ENCODE measurements at regions not wholly inside any gene's neighbourhood (a gene's known extent, or its start where the extent isn't known, plus 50 kb on each side); places are given as distances from the start of the nearest gene placed in this dataset.

DNA sequence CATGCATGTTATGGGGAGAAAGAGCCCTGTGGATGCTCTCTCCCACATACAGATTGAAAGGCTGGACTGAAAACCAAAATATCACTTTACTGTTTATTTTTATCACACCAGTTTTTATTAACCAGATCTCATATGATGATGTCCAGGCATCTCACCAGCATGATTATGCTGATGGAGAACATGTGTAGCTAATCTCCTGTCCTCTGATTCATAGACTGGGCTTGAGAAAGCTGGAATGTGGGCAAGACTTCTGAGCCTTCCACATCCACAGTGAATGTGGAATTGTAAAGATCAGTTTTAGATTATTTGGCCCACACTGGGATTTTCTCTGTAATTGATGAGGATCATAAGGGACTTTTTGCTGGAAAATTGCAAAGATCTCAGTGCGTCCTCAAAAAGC lies 137.9 kb downstream of the ICOS start:
- DNase-seq: no peak
- intact Hi-C loops (cut with DNase I): no loop called here
- H3K27me3 ChIP-seq: no peaks in the 10 kb centered on the region
- H3K4me3 ChIP-seq: no peak overlapping the region
- TF ChIP-seq POLR2AphosphoS5 (IDR thresholded peaks at IDR 0.05): peak; percentile 33 to 90 (median 72)
- no peak for TF ChIP-seq EP300 (IDR thresholded peaks at IDR 0.05)
- no peaks in the 10 kb centered on the region for H3K9me3 ChIP-seq
- peaks cover 0 to 15% (median 13%) of the 10 kb centered on the region in 4 donors for H3K4me1 ChIP-seq
- 89% methylated on average over 1 of the region's 1 CpG for WGBS, 2 donors
- no peak overlapping the region for H3K27ac ChIP-seq
- H3K36me3 ChIP-seq: no peaks in the 10 kb centered on the region

DNA sequence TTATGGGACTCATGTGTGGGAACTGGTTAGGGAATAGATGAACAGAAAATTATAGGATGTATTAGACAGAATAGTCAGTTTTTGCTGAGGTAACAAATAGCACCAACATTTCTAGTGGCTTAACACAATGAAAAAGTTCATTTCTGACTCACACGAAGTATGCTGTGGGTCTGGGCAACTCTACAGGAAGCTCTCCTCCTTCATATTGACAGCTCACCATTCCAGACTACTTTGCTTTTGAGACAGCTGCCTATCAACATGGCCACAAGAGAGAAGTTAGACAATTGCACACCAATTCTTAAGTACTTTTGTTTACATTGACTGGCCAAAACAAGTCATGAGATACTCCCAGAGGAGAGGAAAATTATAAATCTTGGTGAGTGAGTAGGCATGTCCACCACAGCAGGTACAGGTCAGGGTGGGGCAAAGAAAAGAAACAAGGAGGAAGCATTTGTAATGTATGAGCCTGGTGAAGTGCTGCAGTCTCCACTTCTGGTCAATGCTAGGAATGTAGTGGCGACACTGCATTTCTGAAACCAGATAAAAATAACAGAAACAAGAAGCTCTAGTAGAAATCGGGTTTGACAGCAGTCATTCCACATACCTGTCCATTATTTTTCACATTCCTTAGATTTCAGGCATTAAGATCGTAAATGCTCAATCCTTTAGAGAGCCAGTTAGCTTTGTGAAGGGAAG lies 141.6 kb downstream of the ICOS start:
- WGBS, 2 donors: 89% methylated on average over 4 of the region's 4 CpGs
- TF ChIP-seq POLR2A (IDR thresholded peaks at IDR 0.05) (no peak), POLR2AphosphoS5 (IDR thresholded peaks at IDR 0.05) (no peak), EP300 (IDR thresholded peaks at IDR 0.05) (no peak), CTCF (IDR thresholded peaks at IDR 0.05) (no peak)
- no peaks in the 10 kb centered on the region for H3K36me3 ChIP-seq
- no peaks in the 10 kb centered on the region for H3K27me3 ChIP-seq
- H3K27ac ChIP-seq: no peak overlapping the region
- H3K9me3 ChIP-seq: no peaks in the 10 kb centered on the region
- intact Hi-C loops (cut with DNase I): no loop called here
- DNase-seq: no peak
- H3K4me3 ChIP-seq: no peak overlapping the region
- H3K4me1 ChIP-seq: peaks cover 0 to 15% (median 13%) of the 10 kb centered on the region in 4 donors

GRCh38 chr2:204081487-204082425 lies 145.2 kb downstream of the ICOS start:
- Histone ChIP-seq H3K27me3 (no peaks in the 10 kb centered on the region), H3K4me1 (peaks cover 0 to 8% (median 7%) of the 10 kb centered on the region in 4 donors), H3K36me3 (no peaks in the 10 kb centered on the region), H3K4me3 (no peak overlapping the region), H3K27ac (no peak overlapping the region), H3K9me3 (no peaks in the 10 kb centered on the region)
- WGBS, 2 donors: 91 to 94% methylated on average over 12 of the region's 12 CpGs
- TF ChIP-seq POLR2AphosphoS5 (IDR thresholded peaks at IDR 0.05) (no peak), EP300 (IDR thresholded peaks at IDR 0.05) (no peak), CTCF (IDR thresholded peaks at IDR 0.05) (no peak), POLR2A (IDR thresholded peaks at IDR 0.05) (no peak)
- intact Hi-C loops (cut with DNase I): no loop called here
- no peak for DNase-seq

DNA sequence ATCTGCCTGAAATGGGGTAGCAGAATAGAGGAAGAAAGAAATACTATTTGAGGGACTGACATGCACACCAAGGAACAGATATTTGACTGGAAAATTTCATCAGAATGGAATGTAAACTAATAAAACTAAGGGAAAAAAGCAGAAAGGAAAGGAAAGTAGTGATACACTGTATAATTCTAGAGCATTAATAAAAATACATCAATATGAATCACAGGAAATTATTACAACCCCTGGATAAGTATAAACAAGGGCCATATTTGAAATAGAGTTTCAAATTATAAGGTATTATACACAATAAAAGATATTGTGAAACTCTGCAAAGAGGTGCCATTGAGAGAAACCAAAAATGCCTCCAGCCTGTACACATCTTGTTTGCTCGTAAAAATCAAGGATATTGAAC lies 149.6 kb downstream of the ICOS start:
- TF ChIP-seq CTCF (IDR thresholded peaks at IDR 0.05) (no peak), POLR2A (IDR thresholded peaks at IDR 0.05) (no peak), EP300 (IDR thresholded peaks at IDR 0.05) (no peak), POLR2AphosphoS5 (IDR thresholded peaks at IDR 0.05) (no peak)
- H3K9me3 ChIP-seq: no peaks in the 10 kb centered on the region
- H3K4me3 ChIP-seq: no peak overlapping the region
- peaks cover 0 to 15% (median 7%) of the 10 kb centered on the region in 4 donors for H3K4me1 ChIP-seq
- 43 to 79% methylated on average over 1 of the region's 1 CpG for WGBS, 2 donors
- no peaks in the 10 kb centered on the region for H3K27me3 ChIP-seq
- DNase-seq: no peak
- intact Hi-C loops (cut with DNase I): no loop called here
- H3K36me3 ChIP-seq: no peaks in the 10 kb centered on the region
- no peak overlapping the region for H3K27ac ChIP-seq

DNA sequence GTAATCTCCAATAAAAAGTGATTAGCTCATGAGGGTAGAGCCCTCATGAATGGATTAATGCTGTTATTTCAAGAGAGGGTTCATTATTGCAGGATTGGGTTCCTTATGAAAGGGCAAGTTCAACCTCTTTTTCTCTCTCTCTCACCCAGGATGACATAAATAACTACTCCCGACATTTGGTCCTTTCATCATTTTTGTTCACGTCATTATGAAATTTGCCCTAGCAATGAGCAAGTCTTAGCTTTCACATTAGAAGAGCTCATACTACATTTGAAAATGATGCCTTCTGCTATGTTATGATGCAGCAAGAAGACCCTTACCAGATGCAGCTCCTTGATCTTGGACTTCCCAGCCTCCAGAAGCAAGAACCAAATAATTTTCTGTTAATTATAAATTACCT lies 152.5 kb downstream of the ICOS start:
- no peak overlapping the region for H3K27ac ChIP-seq
- H3K4me3 ChIP-seq: no peak overlapping the region
- no peaks in the 10 kb centered on the region for H3K36me3 ChIP-seq
- WGBS, 2 donors: 94% methylated on average over 2 of the region's 2 CpGs
- no peak for DNase-seq
- H3K4me1 ChIP-seq: peaks cover 0 to 15% (median 7%) of the 10 kb centered on the region in 4 donors
- no peaks in the 10 kb centered on the region for H3K27me3 ChIP-seq
- H3K9me3 ChIP-seq: peaks cover 0 to 7% (median 0%) of the 10 kb centered on the region in 4 donors
- intact Hi-C loops (cut with DNase I): no loop called here
- TF ChIP-seq POLR2AphosphoS5 (IDR thresholded peaks at IDR 0.05) (no peak), CTCF (IDR thresholded peaks at IDR 0.05) (no peak)
